K562 (cell line): ENCODE measurements at regions not wholly inside any gene's neighbourhood (a gene's known extent, or its start where the extent isn't known, plus 50 kb on each side); places are given as distances from the start of the nearest gene placed in this dataset.

Source experiments
- HOXB6 ChIP-seq: fragments of 250-450 bp; sonication (Bioruptor Pico); IDR thresholded peaks from 2 replicates; pipeline ENCODE4 v1.5.1; 2022; ENCODE audit warnings: mild to moderate bottlenecking, borderline replicate concordance
- NR4A1 ChIP-seq, 2 experiments: fragments of 250-450 bp in 1 of 2; fragments of 450-650 bp in 1 of 2; sonication (Bioruptor Pico) in 1 of 2; IDR thresholded peaks; 2 replicates each; pipeline versions ENCODE4 v1.4.0 to v1.6.1; 2016 to 2020; ENCODE audit warnings: mild to moderate bottlenecking in 2 of 2, missing compliant biosample characterization in 1 of 2, missing genetic modification characterization in 1 of 2, moderate library complexity in 1 of 2
- RBBP5 ChIP-seq: fragments of 200-600 bp; sonication (generic); IDR thresholded peaks from 2 replicates; pipeline ENCODE4 v1.6.1; 2012; ENCODE audit warnings: borderline replicate concordance, mild to moderate bottlenecking, low read length, control low read depth, inconsistent platforms; ENCODE audit not compliant: insufficient read depth, poor library complexity, severe bottlenecking
- RBM15 ChIP-seq: fragments of 200-400 bp; formaldehyde crosslinking; IDR thresholded peaks from 2 replicates; pipeline ENCODE4 v1.6.1; 2018; ENCODE audit warnings: mild to moderate bottlenecking, low read length, moderate library complexity; ENCODE audit not compliant: insufficient read depth
- ZKSCAN8 ChIP-seq: fragments of 200-800 bp; sonication (Bioruptor generic); IDR thresholded peaks from 2 replicates; pipeline ENCODE4 v1.6.1; 2016; ENCODE audit warnings: missing genetic modification characterization, missing compliant biosample characterization
- ZNF23 ChIP-seq: fragments of 250-450 bp; sonication (Bioruptor Pico); IDR thresholded peaks from 2 replicates; pipeline ENCODE4 v1.4.0; 2020; ENCODE audit warnings: mild to moderate bottlenecking
- ZNF316 ChIP-seq: fragments of 450-650 bp; IDR thresholded peaks from 2 replicates; pipeline ENCODE4 v1.6.1; 2016
- ZNF551 ChIP-seq: fragments of 250-450 bp; sonication (Bioruptor Pico); IDR thresholded peaks from 2 replicates; pipeline ENCODE4 v1.5.0; 2021; ENCODE audit warnings: mild to moderate bottlenecking, moderate library complexity
- TF ChIP-seq, protein P1 (sequence below), 2 experiments: fragments of 450-650 bp; IDR thresholded peaks; 2 replicates each; pipeline ENCODE4 v1.6.1; 2016; ENCODE audit warnings: mild to moderate bottlenecking in 2 of 2, borderline replicate concordance in 1 of 2, low read depth in 1 of 2, moderate library complexity in 1 of 2
- TF ChIP-seq, protein P2 (sequence below): fragments of 250-450 bp; sonication (Bioruptor Pico); IDR thresholded peaks from 2 replicates; pipeline ENCODE4 v1.9.0; 2021; ENCODE audit warnings: mild to moderate bottlenecking, inconsistent platforms
- TF ChIP-seq, protein P3 (sequence below): IDR thresholded peaks from 2 replicates; pipeline ENCODE4 v1.6.1; 2014; ENCODE audit warnings: antibody characterized with exemption
- TF ChIP-seq, protein P4 (sequence below): fragments of 250-450 bp; sonication (Bioruptor Pico); IDR thresholded peaks from 2 replicates; pipeline ENCODE4 v1.5.0; 2020; ENCODE audit warnings: mild to moderate bottlenecking

DNA sequence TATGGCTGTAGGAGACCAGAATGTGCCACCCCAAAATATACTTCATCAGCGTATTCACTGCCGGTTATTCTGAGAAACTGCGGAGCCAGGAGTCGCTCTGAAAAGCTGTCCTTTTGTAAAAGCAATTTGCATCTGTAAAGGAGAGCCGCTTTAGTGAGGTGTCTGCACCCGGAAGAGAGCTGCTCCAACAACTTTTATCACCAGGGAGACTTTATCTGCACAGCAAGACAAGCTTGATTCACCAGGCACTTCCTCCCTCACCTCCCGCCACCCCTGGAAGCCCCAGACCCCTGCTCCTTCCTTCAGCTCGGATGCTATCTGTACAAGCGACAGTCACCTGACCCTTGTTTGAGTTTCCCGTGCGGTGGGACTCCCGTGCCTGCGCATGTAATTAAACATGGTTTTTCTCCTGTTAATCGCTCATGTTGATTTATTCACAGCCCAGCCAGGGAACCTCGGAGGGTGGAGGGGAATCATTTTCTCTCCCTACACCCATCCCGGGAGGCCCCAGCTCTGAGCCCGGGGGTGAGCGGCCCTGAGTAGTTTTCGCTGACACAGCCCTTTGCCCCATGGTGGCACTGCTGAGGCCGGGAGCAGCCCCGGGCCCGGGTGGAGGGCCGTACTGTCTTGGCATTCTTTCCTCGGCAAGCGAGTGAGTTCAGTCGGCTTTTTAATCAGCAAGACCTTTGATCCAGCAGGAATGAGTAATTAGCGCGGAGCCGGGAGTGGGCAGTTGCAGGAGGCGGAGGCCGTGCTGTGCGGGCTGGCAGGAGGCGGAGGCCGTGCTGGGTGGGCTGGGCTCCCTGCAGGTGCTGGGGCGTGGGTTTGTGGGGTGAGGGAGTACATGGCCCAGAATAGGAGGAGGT is 222.7 kb upstream of the CIBAR2 start (continued):
- TF ChIP-seq, protein P1, sequence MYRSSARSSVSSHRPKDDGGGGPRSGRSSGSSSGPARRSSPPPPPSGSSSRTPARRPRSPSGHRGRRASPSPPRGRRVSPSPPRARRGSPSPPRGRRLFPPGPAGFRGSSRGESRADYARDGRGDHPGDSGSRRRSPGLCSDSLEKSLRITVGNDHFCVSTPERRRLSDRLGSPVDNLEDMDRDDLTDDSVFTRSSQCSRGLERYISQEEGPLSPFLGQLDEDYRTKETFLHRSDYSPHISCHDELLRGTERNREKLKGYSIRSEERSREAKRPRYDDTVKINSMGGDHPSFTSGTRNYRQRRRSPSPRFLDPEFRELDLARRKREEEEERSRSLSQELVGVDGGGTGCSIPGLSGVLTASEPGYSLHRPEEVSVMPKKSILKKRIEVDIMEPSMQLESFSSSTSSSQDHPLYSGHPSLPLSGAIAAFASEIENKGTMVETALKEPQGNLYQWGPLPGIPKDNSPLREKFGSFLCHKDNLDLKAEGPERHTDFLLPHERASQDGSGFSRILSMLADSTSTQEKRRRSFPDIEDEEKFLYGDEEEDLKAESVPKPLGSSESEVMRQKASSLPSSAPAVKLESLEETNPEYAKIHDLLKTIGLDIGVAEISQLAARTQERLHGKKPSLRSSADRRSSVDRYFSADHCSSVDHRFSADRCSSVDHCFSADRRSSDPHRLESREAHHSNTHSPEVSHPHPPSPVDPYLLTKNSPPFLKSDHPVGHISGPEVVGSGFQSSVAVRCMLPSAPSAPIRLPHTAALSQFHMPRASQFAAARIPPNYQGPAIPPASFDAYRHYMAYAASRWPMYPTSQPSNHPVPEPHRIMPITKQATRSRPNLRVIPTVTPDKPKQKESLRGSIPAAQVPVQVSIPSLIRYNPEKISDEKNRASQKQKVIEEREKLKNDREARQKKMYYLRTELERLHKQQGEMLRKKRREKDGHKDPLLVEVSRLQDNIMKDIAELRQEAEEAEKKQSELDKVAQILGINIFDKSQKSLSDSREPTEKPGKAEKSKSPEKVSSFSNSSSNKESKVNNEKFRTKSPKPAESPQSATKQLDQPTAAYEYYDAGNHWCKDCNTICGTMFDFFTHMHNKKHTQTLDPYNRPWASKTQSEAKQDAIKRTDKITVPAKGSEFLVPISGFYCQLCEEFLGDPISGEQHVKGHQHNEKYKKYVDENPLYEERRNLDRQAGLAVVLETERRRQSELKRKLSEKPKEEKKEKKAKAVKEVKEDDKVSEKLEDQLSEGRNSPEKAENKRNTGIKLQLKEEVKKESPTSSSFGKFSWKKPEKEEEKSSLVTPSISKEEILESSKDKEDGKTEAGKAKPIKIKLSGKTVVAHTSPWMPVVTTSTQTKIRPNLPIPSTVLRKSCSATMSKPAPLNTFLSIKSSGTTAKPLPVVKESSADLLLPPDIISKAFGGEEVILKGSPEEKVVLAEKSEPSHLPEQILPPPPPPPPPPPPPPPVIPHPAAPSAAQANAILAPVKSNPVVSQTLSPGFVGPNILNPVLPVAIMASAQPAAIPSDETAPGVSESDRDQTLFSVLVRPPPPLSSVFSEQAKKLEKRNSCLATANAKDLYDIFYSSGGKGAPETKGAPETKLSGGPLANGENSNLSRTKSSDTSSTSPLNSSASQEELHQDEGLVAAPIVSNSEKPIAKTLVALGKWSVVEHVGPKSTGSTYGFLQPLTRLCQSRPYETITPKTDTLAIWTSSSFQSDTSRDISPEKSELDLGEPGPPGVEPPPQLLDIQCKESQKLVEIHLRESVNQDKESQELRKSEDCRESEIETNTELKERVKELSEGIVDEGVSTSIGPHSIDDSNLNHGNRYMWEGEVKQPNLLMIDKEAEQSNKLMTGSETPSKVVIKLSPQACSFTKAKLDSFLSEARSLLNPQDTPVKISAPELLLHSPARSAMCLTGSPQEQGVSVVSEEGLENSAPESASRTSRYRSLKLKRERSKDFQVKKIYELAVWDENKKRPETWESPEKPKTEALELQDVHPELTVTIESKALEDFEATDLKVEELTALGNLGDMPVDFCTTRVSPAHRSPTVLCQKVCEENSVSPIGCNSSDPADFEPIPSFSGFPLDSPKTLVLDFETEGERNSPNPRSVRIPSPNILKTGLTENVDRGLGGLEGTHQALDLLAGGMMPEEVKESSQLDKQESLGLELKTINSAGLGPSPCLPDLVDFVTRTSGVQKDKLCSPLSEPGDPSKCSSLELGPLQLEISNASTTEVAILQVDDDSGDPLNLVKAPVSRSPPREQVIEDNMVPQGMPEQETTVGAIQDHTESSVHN (IDR thresholded peaks at IDR 0.05; ENCODE audit: borderline replicate concordance in 1 of 2, low read depth in 1 of 2), result peak in 1 of 2 experiments; percentile 77; a peak in 1 of 4 replicates
- TF ChIP-seq ZKSCAN8 (CRISPR knock-in tag) (peak; percentile 86), ZNF316 (peak; percentile 98), ZNF23 (CRISPR knock-in tag) (no peak), NR4A1 (CRISPR knock-in tag; IDR thresholded peaks at IDR 0.05) (0 out of 2 replicates have a peak, but pooled peaks have one; percentile 5), NR4A1 (tag; IDR thresholded peaks at IDR 0.05) (peak; percentile 70; the same call in 1 of the 2 replicates), ZNF551 (no peak), RBBP5 (no peak), HOXB6 (no peak), RBM15 (no peak)
- TF ChIP-seq, protein P2, sequence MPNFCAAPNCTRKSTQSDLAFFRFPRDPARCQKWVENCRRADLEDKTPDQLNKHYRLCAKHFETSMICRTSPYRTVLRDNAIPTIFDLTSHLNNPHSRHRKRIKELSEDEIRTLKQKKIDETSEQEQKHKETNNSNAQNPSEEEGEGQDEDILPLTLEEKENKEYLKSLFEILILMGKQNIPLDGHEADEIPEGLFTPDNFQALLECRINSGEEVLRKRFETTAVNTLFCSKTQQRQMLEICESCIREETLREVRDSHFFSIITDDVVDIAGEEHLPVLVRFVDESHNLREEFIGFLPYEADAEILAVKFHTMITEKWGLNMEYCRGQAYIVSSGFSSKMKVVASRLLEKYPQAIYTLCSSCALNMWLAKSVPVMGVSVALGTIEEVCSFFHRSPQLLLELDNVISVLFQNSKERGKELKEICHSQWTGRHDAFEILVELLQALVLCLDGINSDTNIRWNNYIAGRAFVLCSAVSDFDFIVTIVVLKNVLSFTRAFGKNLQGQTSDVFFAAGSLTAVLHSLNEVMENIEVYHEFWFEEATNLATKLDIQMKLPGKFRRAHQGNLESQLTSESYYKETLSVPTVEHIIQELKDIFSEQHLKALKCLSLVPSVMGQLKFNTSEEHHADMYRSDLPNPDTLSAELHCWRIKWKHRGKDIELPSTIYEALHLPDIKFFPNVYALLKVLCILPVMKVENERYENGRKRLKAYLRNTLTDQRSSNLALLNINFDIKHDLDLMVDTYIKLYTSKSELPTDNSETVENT (CRISPR knock-in tag), result no peak
- TF ChIP-seq, protein P3, sequence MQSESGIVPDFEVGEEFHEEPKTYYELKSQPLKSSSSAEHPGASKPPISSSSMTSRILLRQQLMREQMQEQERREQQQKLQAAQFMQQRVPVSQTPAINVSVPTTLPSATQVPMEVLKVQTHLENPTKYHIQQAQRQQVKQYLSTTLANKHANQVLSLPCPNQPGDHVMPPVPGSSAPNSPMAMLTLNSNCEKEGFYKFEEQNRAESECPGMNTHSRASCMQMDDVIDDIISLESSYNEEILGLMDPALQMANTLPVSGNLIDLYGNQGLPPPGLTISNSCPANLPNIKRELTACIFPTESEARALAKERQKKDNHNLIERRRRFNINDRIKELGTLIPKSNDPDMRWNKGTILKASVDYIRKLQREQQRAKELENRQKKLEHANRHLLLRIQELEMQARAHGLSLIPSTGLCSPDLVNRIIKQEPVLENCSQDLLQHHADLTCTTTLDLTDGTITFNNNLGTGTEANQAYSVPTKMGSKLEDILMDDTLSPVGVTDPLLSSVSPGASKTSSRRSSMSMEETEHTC, result peak; percentile 82
- TF ChIP-seq, protein P4, sequence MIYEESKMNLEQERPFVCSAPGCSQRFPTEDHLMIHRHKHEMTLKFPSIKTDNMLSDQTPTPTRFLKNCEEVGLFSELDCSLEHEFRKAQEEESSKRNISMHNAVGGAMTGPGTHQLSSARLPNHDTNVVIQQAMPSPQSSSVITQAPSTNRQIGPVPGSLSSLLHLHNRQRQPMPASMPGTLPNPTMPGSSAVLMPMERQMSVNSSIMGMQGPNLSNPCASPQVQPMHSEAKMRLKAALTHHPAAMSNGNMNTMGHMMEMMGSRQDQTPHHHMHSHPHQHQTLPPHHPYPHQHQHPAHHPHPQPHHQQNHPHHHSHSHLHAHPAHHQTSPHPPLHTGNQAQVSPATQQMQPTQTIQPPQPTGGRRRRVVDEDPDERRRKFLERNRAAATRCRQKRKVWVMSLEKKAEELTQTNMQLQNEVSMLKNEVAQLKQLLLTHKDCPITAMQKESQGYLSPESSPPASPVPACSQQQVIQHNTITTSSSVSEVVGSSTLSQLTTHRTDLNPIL (CRISPR knock-in tag), result no peak
